CD8-positive, alpha-beta memory T cell (primary cell): ENCODE measurements at regions not wholly inside any gene's neighbourhood (a gene's known extent, or its start where the extent isn't known, plus 50 kb on each side); places are given as distances from the start of the nearest gene placed in this dataset.

Source experiments
- CTCF ChIA-PET: fragments of 350-600 bp; sonication (Branson Sonifier 250); formaldehyde crosslinking; loops from one replicate; lab custom pipeline; 2021; ENCODE audit warnings: antibody characterized with exemption; lab: Charles Lee
- POLR2A ChIA-PET: fragments of 350-600 bp; sonication (Branson Sonifier 250); formaldehyde crosslinking; loops from one replicate; lab custom pipeline; 2021; ENCODE audit warnings: antibody characterized with exemption; lab: Charles Lee
- DNase-seq, 5 donors: peaks; one replicate each; pipeline versions ENCODE4 v3.0.0 to v3.0.0-alpha.2; 2020 to 2022; ENCODE audit warnings: mixed read lengths in 1 of 5
- H3K27ac ChIP-seq: one replicate; pipeline ENCODE4 v1.7.0; 2013; ENCODE audit warnings: low read depth, mild to moderate bottlenecking, low read length, moderate library complexity
- H3K27me3 ChIP-seq: 2 replicates; pipeline ENCODE4 v1.7.0; 2013; ENCODE audit warnings: low read length, mild to moderate bottlenecking; ENCODE audit not compliant: insufficient read depth, poor library complexity, severe bottlenecking
- H3K36me3 ChIP-seq: 2 replicates; pipeline ENCODE4 v1.7.0; 2013; ENCODE audit warnings: mild to moderate bottlenecking, low read length, moderate library complexity; ENCODE audit not compliant: insufficient read depth
- H3K4me1 ChIP-seq: 2 replicates; pipeline ENCODE4 v1.7.0; 2013; ENCODE audit warnings: mild to moderate bottlenecking, low read length, moderate library complexity; ENCODE audit not compliant: insufficient read depth
- H3K4me3 ChIP-seq: 2 replicates; pipeline ENCODE4 v1.7.0; 2013; ENCODE audit warnings: mild to moderate bottlenecking, low read length
- H3K9me3 ChIP-seq: 2 replicates; pipeline ENCODE4 v1.7.0; 2013; ENCODE audit warnings: mild to moderate bottlenecking, low read length
- H3K27ac Mint-ChIP-seq, 8 donors: one replicate each; pipeline ENCODE4 v1.8.0; 2020 to 2021; ENCODE audit warnings: mixed read lengths in 8 of 8, mild to moderate bottlenecking in 6 of 8, inconsistent platforms in 3 of 8, moderate library complexity in 3 of 8
- H3K27me3 Mint-ChIP-seq, 2 donors: one replicate each; pipeline ENCODE4 v1.8.0; 2020 to 2021; ENCODE audit warnings: mixed read lengths in 2 of 2, mild to moderate bottlenecking in 1 of 2, moderate library complexity in 1 of 2
- H3K36me3 Mint-ChIP-seq, 3 donors: one replicate each; pipeline ENCODE4 v1.8.0; 2020 to 2021; ENCODE audit warnings: mixed read lengths in 3 of 3, inconsistent platforms in 1 of 3, mild to moderate bottlenecking in 1 of 3
- H3K4me1 Mint-ChIP-seq, 3 donors: one replicate each; pipeline ENCODE4 v1.8.0; 2020 to 2021; ENCODE audit warnings: mixed read lengths in 3 of 3, inconsistent platforms in 1 of 3, mild to moderate bottlenecking in 1 of 3
- H3K4me3 Mint-ChIP-seq, 7 donors: one replicate each; pipeline ENCODE4 v1.8.0; 2020 to 2021; ENCODE audit warnings: mixed read lengths in 7 of 7, mild to moderate bottlenecking in 6 of 7, moderate library complexity in 4 of 7, inconsistent platforms in 2 of 7
- H3K9me3 Mint-ChIP-seq, 5 donors: one replicate each; pipeline ENCODE4 v1.8.0; 2020 to 2022; ENCODE audit warnings: mixed read lengths in 5 of 5, mild to moderate bottlenecking in 3 of 5, moderate library complexity in 2 of 5, inconsistent platforms in 1 of 5

DNA sequence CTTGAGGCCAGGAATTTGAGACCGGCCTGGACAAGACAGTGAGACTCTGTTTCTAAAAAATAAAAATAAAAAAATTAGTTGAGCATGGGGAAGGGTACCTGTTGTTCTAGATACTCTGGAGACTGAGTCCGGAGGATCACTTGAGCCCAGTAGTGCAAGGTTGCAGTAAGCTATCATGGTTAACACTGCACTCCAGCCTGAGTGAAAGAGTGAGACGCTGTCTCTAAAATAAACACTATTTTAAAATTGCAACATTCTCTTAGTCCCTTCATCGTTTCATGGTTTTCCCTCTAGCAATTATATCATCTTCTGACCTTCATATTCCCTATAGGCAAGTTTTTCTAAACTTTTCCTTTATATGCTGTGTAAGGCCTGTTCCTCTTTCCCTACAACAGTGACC, 248.5 kb downstream of the VAPA start:
- Histone ChIP-seq H3K27me3 (no peaks in the 10 kb centered on the region), H3K4me3 (no peak overlapping the region), H3K36me3 (no peaks in the 10 kb centered on the region), H3K9me3 (no peaks in the 10 kb centered on the region), H3K27ac (no peak overlapping the region), H3K4me1 (no peaks in the 10 kb centered on the region)
- Mint-ChIP-seq H3K9me3 (peaks cover 0 to 4% (median 0%) of the 10 kb centered on the region in 5 donors), H3K27me3 (peaks cover 0 to 2% of the 10 kb centered on the region in 2 donors), H3K27ac (no peak overlapping the region), H3K4me3 (no peak overlapping the region), H3K36me3 (no peaks in the 10 kb centered on the region), H3K4me1 (no peaks in the 10 kb centered on the region)
- DNase-seq: no peak
- CTCF ChIA-PET: no interaction called here
- POLR2A ChIA-PET: no interaction called here

DNA sequence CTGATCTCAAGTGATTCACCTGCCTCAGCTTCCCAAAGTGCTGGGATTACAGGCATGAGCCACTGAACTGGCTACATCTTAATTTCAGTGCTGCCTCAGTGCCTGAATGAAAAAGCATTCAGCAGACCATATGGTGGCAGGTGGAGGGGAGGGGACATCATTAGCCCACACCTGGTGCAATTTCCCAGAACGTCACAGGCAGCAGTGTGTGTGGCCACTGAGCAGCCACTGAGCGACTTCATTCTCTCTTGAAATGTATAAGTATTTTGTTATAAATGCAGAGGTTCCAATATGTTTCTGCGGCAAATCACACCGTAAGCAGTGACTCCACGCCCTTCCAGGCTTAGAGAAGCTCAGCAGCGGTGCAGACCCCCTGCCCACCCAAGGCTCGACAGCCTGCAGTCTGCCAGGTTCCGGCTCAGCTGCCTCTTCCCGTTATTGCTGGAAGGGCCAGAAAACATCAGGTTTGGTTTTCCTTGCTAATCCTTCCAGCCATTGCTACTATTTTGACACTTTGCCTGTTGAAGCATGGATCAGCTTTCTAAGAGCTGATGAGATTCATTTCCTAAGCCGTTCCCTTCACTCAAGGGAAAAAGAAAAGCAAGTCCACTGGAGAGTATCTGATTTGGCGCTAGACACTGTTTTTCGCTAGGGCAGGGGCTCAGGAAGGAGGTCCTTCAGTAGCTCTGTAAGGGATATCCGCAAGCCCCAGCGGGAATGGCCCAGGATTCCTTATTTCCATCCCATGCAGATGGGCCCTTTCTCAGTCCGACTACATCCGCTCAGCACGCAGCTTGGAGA, 250.7 kb downstream of the VAPA start:
- ChIA-PET POLR2A (no interaction called here), CTCF (no interaction called here)
- H3K27ac ChIP-seq: no peak overlapping the region
- H3K9me3 ChIP-seq: no peaks in the 10 kb centered on the region
- Mint-ChIP-seq H3K4me3 (no peak overlapping the region), H3K9me3 (no peaks in the 10 kb centered on the region), H3K4me1 (no peaks in the 10 kb centered on the region), H3K36me3 (no peaks in the 10 kb centered on the region), H3K27ac (no peak overlapping the region), H3K27me3 (peaks cover 0 to 7% of the 10 kb centered on the region in 2 donors)
- no peak for DNase-seq
- H3K4me3 ChIP-seq: no peak overlapping the region
- no peaks in the 10 kb centered on the region for H3K27me3 ChIP-seq
- H3K36me3 ChIP-seq: no peaks in the 10 kb centered on the region
- no peaks in the 10 kb centered on the region for H3K4me1 ChIP-seq

DNA sequence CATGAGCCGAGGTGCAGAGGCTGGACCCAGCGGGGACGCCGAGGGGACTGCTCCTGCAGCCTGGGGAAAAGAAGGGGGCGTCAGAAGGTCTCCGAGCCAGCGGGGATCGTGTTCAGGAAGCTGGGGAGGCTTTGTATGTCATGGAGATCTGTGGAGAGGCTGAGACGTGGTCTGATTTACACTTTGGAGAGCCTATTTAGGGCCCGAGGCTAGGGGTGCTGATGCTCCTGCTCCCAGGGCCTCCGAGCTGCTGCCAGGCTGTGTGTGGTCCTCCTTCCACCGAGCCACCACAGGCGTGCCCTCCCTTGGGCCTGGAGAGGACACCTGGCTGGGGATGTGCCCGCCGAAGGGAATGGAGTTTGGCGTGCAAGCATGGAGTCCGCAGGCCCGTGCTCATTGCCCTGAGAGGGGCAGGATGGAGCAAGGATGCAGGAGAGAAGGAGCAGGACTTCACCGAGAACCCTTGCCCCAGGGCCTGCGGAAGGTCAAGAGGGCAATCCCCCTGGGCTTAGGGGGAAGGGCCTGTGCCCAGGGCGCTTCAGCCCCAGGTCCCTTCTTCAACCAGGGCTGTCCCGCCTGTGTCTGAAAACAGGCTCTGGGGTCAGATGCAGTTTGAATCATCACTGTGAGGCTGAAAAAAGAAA, 252.5 kb downstream of the VAPA start:
- H3K4me3 ChIP-seq: no peak overlapping the region
- Mint-ChIP-seq H3K27ac (no peak overlapping the region), H3K27me3 (peaks cover 0 to 7% of the 10 kb centered on the region in 2 donors), H3K9me3 (no peaks in the 10 kb centered on the region), H3K4me3 (no peak overlapping the region), H3K36me3 (no peaks in the 10 kb centered on the region), H3K4me1 (no peaks in the 10 kb centered on the region)
- no peaks in the 10 kb centered on the region for H3K4me1 ChIP-seq
- H3K36me3 ChIP-seq: no peaks in the 10 kb centered on the region
- H3K27ac ChIP-seq: no peak overlapping the region
- no peaks in the 10 kb centered on the region for H3K27me3 ChIP-seq
- ChIA-PET CTCF (no interaction called here), POLR2A (no interaction called here)
- no peak for DNase-seq
- H3K9me3 ChIP-seq: no peaks in the 10 kb centered on the region

DNA sequence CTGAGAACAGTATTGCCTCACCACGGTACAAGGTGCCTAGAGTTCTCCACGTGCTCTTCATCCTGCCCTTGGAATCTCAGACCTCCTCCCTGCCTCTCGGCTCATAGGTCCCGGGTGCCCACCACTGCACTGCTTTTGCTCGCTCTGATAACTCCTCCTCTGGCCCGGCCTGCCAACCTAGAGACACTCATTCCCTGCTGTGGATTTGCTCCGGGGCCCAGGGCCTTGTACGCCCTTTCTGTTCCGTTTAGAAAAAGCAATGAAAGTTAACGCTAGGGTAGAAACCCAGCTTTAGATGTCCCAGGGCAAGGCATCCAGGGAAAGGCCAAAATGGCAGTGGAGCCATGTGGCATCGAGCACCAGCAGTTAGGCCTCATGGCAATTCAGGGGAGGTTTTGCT, 253.9 kb downstream of the VAPA start:
- H3K27me3 Mint-ChIP-seq: peaks cover 0 to 7% of the 10 kb centered on the region in 2 donors
- Histone ChIP-seq H3K27me3 (no peaks in the 10 kb centered on the region), H3K4me3 (no peak overlapping the region), H3K9me3 (no peaks in the 10 kb centered on the region), H3K27ac (no peak overlapping the region), H3K36me3 (no peaks in the 10 kb centered on the region), H3K4me1 (no peaks in the 10 kb centered on the region)
- CTCF ChIA-PET: no interaction called here
- no peaks in the 10 kb centered on the region for H3K36me3 Mint-ChIP-seq
- no peak for DNase-seq
- POLR2A ChIA-PET: no interaction called here
- H3K4me3 Mint-ChIP-seq: no peak overlapping the region
- no peaks in the 10 kb centered on the region for H3K4me1 Mint-ChIP-seq
- no peaks in the 10 kb centered on the region for H3K9me3 Mint-ChIP-seq
- H3K27ac Mint-ChIP-seq: no peak overlapping the region

DNA sequence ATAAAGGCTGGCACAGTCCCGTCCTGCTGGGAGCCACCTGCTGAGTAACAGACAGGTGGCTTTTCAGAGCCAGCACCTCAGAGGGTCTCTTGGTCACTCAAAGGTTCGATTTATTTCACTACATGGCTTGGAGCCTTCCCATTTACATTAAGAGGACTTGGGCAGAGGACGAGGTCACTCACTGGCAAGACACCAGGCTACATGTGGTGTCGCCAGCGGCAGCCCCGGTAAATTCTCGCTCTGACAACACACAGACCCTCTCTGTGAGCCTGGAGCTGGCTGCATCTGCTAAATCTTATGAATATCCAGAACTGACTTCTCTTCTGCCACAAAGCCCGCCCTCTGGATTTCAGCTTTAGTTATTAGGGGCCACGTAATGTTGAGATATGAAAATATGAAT, 254.7 kb downstream of the VAPA start:
- Histone ChIP-seq H3K27ac (no peak overlapping the region), H3K36me3 (no peaks in the 10 kb centered on the region), H3K27me3 (no peaks in the 10 kb centered on the region), H3K4me1 (no peaks in the 10 kb centered on the region), H3K4me3 (no peak overlapping the region), H3K9me3 (no peaks in the 10 kb centered on the region)
- H3K27ac Mint-ChIP-seq: no peak overlapping the region
- H3K4me3 Mint-ChIP-seq: no peak overlapping the region
- H3K4me1 Mint-ChIP-seq: no peaks in the 10 kb centered on the region
- ChIA-PET POLR2A (no interaction called here), CTCF (no interaction called here)
- peaks cover 0 to 7% of the 10 kb centered on the region in 2 donors for H3K27me3 Mint-ChIP-seq
- H3K9me3 Mint-ChIP-seq: no peaks in the 10 kb centered on the region
- no peaks in the 10 kb centered on the region for H3K36me3 Mint-ChIP-seq
- DNase-seq: no peak

DNA sequence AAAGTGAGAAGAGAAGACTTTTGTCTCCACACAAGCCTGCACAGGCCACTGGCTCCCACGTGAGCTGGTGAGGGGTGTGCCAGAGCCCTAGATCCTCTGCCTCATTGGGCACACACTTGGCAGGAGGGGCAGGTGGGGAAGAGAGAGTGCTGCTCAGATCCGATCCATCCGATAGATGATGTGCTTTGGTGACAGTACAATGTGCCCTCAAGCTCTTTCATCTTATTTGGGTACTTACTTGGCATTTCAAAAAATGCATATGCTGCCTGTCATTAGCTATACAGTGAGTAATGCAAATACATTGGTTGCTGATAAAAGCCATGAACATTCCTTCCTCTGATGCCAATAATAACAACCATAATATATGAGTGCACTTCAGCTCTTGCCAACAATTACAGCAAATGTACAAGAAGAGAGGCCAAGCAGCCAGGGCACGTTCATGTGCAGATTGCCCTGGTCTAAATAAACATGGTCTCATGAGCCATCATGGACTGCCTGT, 255.3 kb downstream of the VAPA start:
- Mint-ChIP-seq H3K27ac (no peak overlapping the region), H3K36me3 (no peaks in the 10 kb centered on the region), H3K9me3 (no peaks in the 10 kb centered on the region), H3K27me3 (peaks cover 0 to 6% of the 10 kb centered on the region in 2 donors), H3K4me1 (no peaks in the 10 kb centered on the region), H3K4me3 (no peak overlapping the region)
- CTCF ChIA-PET: no interaction called here
- Histone ChIP-seq H3K27me3 (no peaks in the 10 kb centered on the region), H3K27ac (no peak overlapping the region), H3K9me3 (no peaks in the 10 kb centered on the region), H3K4me1 (no peaks in the 10 kb centered on the region), H3K4me3 (no peak overlapping the region), H3K36me3 (no peaks in the 10 kb centered on the region)
- POLR2A ChIA-PET: no interaction called here
- no peak for DNase-seq

DNA sequence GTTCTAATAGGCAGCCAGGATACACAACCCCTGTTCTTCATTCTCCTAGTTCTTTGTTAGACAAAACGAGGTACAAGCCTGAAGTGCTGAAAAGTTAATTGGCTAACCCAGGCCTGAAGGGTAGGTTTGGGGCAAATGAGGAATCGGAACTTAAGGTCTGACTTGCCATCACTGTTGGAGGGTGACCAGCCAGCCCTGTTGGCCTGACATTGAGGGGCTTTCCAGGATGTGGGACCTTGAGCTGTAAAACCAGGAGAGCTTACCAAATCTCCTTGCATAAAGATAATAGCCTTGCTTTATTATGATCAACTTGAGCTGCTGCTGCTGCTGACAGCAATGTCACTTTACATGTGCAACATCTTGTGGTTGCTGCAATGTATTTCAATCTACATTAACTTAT, 256.0 kb downstream of the VAPA start:
- H3K4me3 Mint-ChIP-seq: no peak overlapping the region
- no peak for DNase-seq
- no peak overlapping the region for H3K27ac Mint-ChIP-seq
- no peaks in the 10 kb centered on the region for H3K27me3 ChIP-seq
- no peaks in the 10 kb centered on the region for H3K9me3 ChIP-seq
- H3K27me3 Mint-ChIP-seq: peaks cover 0 to 5% of the 10 kb centered on the region in 2 donors
- no peaks in the 10 kb centered on the region for H3K9me3 Mint-ChIP-seq
- ChIA-PET POLR2A (no interaction called here), CTCF (no interaction called here)
- no peaks in the 10 kb centered on the region for H3K36me3 Mint-ChIP-seq
- H3K4me3 ChIP-seq: no peak overlapping the region
- H3K36me3 ChIP-seq: no peaks in the 10 kb centered on the region
- H3K27ac ChIP-seq: no peak overlapping the region
- H3K4me1 Mint-ChIP-seq: no peaks in the 10 kb centered on the region
- H3K4me1 ChIP-seq: no peaks in the 10 kb centered on the region

DNA sequence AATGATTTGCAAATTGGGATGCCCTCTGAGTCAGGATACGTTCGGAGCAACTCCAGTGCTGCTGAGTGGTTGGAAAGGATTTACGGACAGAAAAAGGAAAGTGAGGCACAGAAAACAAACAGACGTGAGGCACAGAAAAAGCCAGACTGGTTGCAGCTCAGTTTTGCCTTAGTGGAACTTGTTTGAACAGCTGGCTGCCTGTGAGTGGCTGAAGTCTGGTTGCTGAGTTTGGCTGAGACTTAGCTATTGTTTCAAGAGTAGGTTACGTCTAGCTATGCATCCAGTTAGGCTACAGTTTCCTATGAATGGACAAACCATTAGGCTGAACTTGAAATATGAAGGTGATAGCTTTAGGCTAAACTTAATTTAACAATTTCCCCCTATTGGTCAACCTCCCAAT, 256.6 kb downstream of the VAPA start:
- Histone ChIP-seq H3K4me3 (no peak overlapping the region), H3K9me3 (no peaks in the 10 kb centered on the region), H3K27me3 (no peaks in the 10 kb centered on the region), H3K27ac (no peak overlapping the region), H3K36me3 (no peaks in the 10 kb centered on the region), H3K4me1 (no peaks in the 10 kb centered on the region)
- H3K27me3 Mint-ChIP-seq: peaks cover 0 to 5% of the 10 kb centered on the region in 2 donors
- no peaks in the 10 kb centered on the region for H3K36me3 Mint-ChIP-seq
- POLR2A ChIA-PET: no interaction called here
- no peak overlapping the region for H3K4me3 Mint-ChIP-seq
- H3K27ac Mint-ChIP-seq: no peak overlapping the region
- no peaks in the 10 kb centered on the region for H3K4me1 Mint-ChIP-seq
- H3K9me3 Mint-ChIP-seq: no peaks in the 10 kb centered on the region
- DNase-seq: no peak
- CTCF ChIA-PET: no interaction called here
